MM.1S (cell line): ENCODE measurements at regions not wholly inside any gene's neighbourhood (a gene's known extent, or its start where the extent isn't known, plus 50 kb on each side); places are given as distances from the start of the nearest gene placed in this dataset.

Experiments
- DNase-seq: peaks from one replicate; pipeline ENCODE4 v3.0.0-alpha.2; 2015
- H2AFZ ChIP-seq: fragments of 300-600 bp; sonication (generic); 2 replicates; pipeline ENCODE4 v1.6.0; 2016; ENCODE audit warnings: antibody characterized with exemption, low read length
- H3F3A ChIP-seq: fragments of 300-600 bp; sonication (generic); 2 replicates; pipeline ENCODE4 v1.6.1; 2016; ENCODE audit warnings: mild to moderate bottlenecking, antibody characterized with exemption, low read length, moderate library complexity, mixed read lengths; ENCODE audit not compliant: insufficient read depth
- H3K27ac ChIP-seq: fragments of 300-600 bp; sonication (generic); 2 replicates; pipeline ENCODE4 v1.5.1; 2016; ENCODE audit warnings: mild to moderate bottlenecking, low read length
- H3K27me3 ChIP-seq: fragments of 300-600 bp; sonication (generic); replicated peaks from 2 replicates; pipeline ENCODE4 v1.6.0; 2016; ENCODE audit warnings: low read length; ENCODE audit not compliant: insufficient read depth
- H3K36me3 ChIP-seq: fragments of 300-600 bp; sonication (generic); replicated peaks from 2 replicates; pipeline ENCODE4 v1.6.1; 2016; ENCODE audit warnings: mild to moderate bottlenecking, low read length, mixed read lengths; ENCODE audit not compliant: insufficient read depth
- H3K4me1 ChIP-seq: fragments of 300-600 bp; sonication (generic); 2 replicates; pipeline ENCODE4 v1.6.1; 2016; ENCODE audit warnings: low read length, mixed read lengths
- H3K4me2 ChIP-seq: fragments of 300-600 bp; sonication (generic); 2 replicates; pipeline ENCODE4 v1.6.0; 2016; ENCODE audit warnings: low read depth, low read length
- H3K4me3 ChIP-seq: fragments of 300-600 bp; sonication (generic); 2 replicates; pipeline ENCODE4 v1.5.1; 2016; ENCODE audit warnings: low read length, mixed read lengths
- H3K79me2 ChIP-seq: fragments of 300-600 bp; sonication (generic); 2 replicates; pipeline ENCODE4 v1.6.1; 2016; ENCODE audit warnings: mixed run types, low read length, mixed read lengths
- H3K9ac ChIP-seq: fragments of 300-600 bp; sonication (generic); 2 replicates; pipeline ENCODE4 v1.6.1; 2016; ENCODE audit warnings: low read length, mixed read lengths
- H3K9me2 ChIP-seq: fragments of 300-600 bp; sonication (generic); replicated peaks from 2 replicates; pipeline ENCODE4 v1.6.1; 2016; ENCODE audit warnings: mild to moderate bottlenecking, low read length, mixed read lengths; ENCODE audit not compliant: insufficient read depth
- H3K9me3 ChIP-seq: fragments of 300-600 bp; sonication (generic); replicated peaks from 2 replicates; pipeline ENCODE4 v1.6.1; 2016; ENCODE audit warnings: mild to moderate bottlenecking, low read length, mixed read lengths; ENCODE audit not compliant: insufficient read depth
- H4K20me1 ChIP-seq: fragments of 300-600 bp; sonication (generic); 2 replicates; pipeline ENCODE4 v1.6.1; 2016; ENCODE audit warnings: mild to moderate bottlenecking, low read length, moderate library complexity, mixed read lengths; ENCODE audit not compliant: insufficient read depth
- EZH2 ChIP-seq: fragments of 300-600 bp; sonication (generic); optimal IDR thresholded peaks from 2 replicates; pipeline ENCODE3; 2017; ENCODE audit warnings: low read depth, mild to moderate bottlenecking, antibody characterized with exemption, low read length, mixed read lengths
- EZH2phosphoT487 ChIP-seq: fragments of 300-600 bp; sonication (generic); IDR thresholded peaks from 2 replicates; pipeline ENCODE4 v1.6.1; 2018; ENCODE audit warnings: antibody characterized with exemption, low read length
- TF ChIP-seq, protein P1 (sequence below): fragments of 300-600 bp; sonication (generic); IDR thresholded peaks from 2 replicates; pipeline ENCODE4 v1.5.1; 2016; ENCODE audit warnings: antibody characterized with exemption, low read length, mixed read lengths

DNA sequence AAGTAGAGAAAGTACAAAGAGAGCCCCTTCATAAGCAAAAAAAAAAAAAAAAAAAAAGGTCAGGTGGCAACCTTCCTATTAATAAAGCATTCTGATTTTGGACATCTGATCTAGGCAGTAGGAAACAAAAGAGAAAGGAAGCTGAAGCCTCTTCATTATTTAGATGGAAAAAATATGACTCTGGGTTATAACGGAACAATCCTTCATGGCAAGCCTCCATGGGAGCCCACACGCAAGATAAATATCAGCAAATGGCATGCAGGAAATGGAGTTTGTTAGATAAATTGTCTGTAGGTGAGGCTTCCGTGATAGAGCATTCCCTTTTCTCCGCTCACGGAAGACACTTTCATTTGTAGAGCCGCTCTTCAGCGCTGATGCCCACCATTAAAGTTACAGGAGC lies 381.0 kb downstream of the TTLL7 start:
- no peak overlapping the region for H2AFZ ChIP-seq
- no peak for DNase-seq
- no peaks in the 10 kb centered on the region for H3K36me3 ChIP-seq
- TF ChIP-seq EZH2 (no peak), EZH2phosphoT487 (no peak)
- TF ChIP-seq, protein P1, sequence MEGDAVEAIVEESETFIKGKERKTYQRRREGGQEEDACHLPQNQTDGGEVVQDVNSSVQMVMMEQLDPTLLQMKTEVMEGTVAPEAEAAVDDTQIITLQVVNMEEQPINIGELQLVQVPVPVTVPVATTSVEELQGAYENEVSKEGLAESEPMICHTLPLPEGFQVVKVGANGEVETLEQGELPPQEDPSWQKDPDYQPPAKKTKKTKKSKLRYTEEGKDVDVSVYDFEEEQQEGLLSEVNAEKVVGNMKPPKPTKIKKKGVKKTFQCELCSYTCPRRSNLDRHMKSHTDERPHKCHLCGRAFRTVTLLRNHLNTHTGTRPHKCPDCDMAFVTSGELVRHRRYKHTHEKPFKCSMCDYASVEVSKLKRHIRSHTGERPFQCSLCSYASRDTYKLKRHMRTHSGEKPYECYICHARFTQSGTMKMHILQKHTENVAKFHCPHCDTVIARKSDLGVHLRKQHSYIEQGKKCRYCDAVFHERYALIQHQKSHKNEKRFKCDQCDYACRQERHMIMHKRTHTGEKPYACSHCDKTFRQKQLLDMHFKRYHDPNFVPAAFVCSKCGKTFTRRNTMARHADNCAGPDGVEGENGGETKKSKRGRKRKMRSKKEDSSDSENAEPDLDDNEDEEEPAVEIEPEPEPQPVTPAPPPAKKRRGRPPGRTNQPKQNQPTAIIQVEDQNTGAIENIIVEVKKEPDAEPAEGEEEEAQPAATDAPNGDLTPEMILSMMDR: no peak
- no peaks in the 10 kb centered on the region for H3K27me3 ChIP-seq
- H3K4me3 ChIP-seq: no peak overlapping the region
- H3K4me2 ChIP-seq: no peak overlapping the region
- no peaks in the 10 kb centered on the region for H3F3A ChIP-seq
- H3K27ac ChIP-seq: no peak overlapping the region
- H3K79me2 ChIP-seq: no peaks in the 10 kb centered on the region
- no peaks in the 10 kb centered on the region for H4K20me1 ChIP-seq
- H3K9me2 ChIP-seq: no peaks in the 10 kb centered on the region
- H3K9ac ChIP-seq: no peak overlapping the region
- H3K9me3 ChIP-seq: no peaks in the 10 kb centered on the region
- H3K4me1 ChIP-seq: no peaks in the 10 kb centered on the region

DNA sequence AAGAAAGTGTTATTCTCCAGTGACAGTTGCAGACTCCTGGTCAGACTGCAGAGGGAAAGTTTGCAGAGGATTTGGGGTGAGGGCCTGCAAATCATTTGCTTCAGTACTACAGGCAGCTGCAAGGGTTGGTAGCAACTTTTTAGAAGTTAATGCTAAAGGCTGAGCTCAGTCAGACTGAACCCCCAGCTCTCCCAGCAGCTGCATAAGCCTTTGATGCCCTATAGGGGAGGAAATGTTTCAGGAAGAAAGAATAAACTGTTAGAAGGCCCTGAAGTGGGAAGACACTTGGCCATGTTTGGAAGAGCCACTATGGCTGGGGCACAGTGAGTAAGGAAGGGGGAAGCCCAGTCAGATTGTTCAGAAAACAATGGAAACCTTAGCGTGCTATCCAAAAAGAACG lies 383.6 kb downstream of the TTLL7 start:
- Histone ChIP-seq H3K4me1 (no peaks in the 10 kb centered on the region), H3K79me2 (no peaks in the 10 kb centered on the region), H3K4me3 (no peak overlapping the region), H3K9ac (no peak overlapping the region), H3K9me2 (no peaks in the 10 kb centered on the region), H3K27me3 (no peaks in the 10 kb centered on the region), H3K36me3 (no peaks in the 10 kb centered on the region), H2AFZ (no peak overlapping the region), H3K4me2 (no peak overlapping the region), H3F3A (no peaks in the 10 kb centered on the region), H4K20me1 (no peaks in the 10 kb centered on the region), H3K9me3 (no peaks in the 10 kb centered on the region), H3K27ac (no peak overlapping the region)
- no peak for DNase-seq
- no peak for TF ChIP-seq EZH2phosphoT487
- TF ChIP-seq EZH2: no peak
- TF ChIP-seq, protein P1: no peak

DNA sequence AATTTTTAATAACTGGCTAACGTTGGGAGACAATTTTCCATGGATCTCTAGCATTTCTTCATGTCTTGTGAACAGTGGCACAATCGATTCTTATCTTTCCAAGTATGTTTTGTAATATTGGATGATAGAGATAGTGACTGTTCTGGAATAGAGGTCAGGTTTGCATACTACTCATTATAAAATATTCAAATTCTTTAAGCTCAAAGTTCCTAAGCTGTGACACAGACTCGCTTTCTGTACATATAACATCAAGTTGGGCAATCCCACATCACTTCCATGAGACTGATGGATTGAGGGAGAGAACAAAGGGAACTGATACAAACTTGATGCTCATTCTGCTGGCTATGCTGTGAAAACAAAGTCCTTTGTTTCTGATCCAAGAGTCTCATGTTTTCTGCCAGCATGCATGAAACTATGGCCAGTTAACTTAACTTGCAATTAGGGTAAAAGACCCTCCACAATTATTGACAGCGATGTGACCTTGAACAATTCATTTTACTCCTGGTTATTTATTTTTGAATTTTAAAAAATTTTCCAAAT lies 392.4 kb downstream of the TTLL7 start:
- H4K20me1 ChIP-seq: no peaks in the 10 kb centered on the region
- H3K4me1 ChIP-seq: no peaks in the 10 kb centered on the region
- no peak overlapping the region for H3K9ac ChIP-seq
- no peak overlapping the region for H3K4me2 ChIP-seq
- no peak overlapping the region for H3K4me3 ChIP-seq
- H3K27ac ChIP-seq: no peak overlapping the region
- no peak for DNase-seq
- no peaks in the 10 kb centered on the region for H3K9me2 ChIP-seq
- H3F3A ChIP-seq: no peaks in the 10 kb centered on the region
- no peaks in the 10 kb centered on the region for H3K36me3 ChIP-seq
- no peaks in the 10 kb centered on the region for H3K9me3 ChIP-seq
- TF ChIP-seq, protein P1: no peak
- TF ChIP-seq EZH2 (no peak), EZH2phosphoT487 (no peak)
- H3K27me3 ChIP-seq: no peaks in the 10 kb centered on the region
- H3K79me2 ChIP-seq: no peaks in the 10 kb centered on the region
- H2AFZ ChIP-seq: no peak overlapping the region
